ENCODE measurements at regions not wholly inside any gene's neighbourhood (a gene's known extent, or its start where the extent isn't known, plus 50 kb on each side); places are given as distances from the start of the nearest gene placed in this dataset.

- TF ChIP-seq ZNF841 (CRISPR knock-in tag; IDR thresholded peaks at IDR 0.05; ENCODE audit: borderline replicate concordance), result no peak
- TF ChIP-seq ZIK1 (CRISPR knock-in tag; IDR thresholded peaks at IDR 0.05; ENCODE audit: borderline replicate concordance, low read depth), result no peak
- no peak for TF ChIP-seq ZNF572 (CRISPR knock-in tag; IDR thresholded peaks at IDR 0.05)
- TF ChIP-seq FOXP4 (CRISPR knock-in tag; IDR thresholded peaks at IDR 0.05), result no peak
Observed at GRCh38 chr13:47673009-47673850, 327.8 kb downstream of the SUCLA2 start.

Data from HepG2 (cell line).